ENCODE measurements at regions not wholly inside any gene's neighbourhood (a gene's known extent, or its start where the extent isn't known, plus 50 kb on each side); places are given as distances from the start of the nearest gene placed in this dataset.

GRCh38 chr3:46113608-46114007, 86.3 kb upstream of the XCR1 start:
- no peak for DNase-seq (ENCODE audit: low read depth, low spot score)

GRCh38 chr3:46112984-46113383, 85.7 kb upstream of the XCR1 start:
- no peak for DNase-seq (ENCODE audit: low read depth, low spot score)

GRCh38 chr3:46112296-46112695, 85.0 kb upstream of the XCR1 start:
- DNase-seq (ENCODE audit: low read depth, low spot score) = no peak

GRCh38 chr3:46110701-46111493, 83.6 kb upstream of the XCR1 start:
- peak; percentile 17 for DNase-seq (ENCODE audit: low read depth, low spot score)

GRCh38 chr3:46107682-46108081, 80.4 kb upstream of the XCR1 start:
- DNase-seq (ENCODE audit: low read depth, low spot score) = no peak

- DNase-seq (ENCODE audit: low read depth, low spot score) = no peak
Observed at GRCh38 chr3:46105306-46105919, 78.1 kb upstream of the XCR1 start.

GRCh38 chr3:46104706-46105105, 77.4 kb upstream of the XCR1 start:
- DNase-seq (ENCODE audit: low read depth, low spot score) = no peak

- DNase-seq (ENCODE audit: low read depth, low spot score) = no peak
Observed at GRCh38 chr3:46102780-46103130, 75.5 kb upstream of the XCR1 start.

GRCh38 chr3:46102059-46102779, 74.9 kb upstream of the XCR1 start:
- no peak for DNase-seq (ENCODE audit: low read depth, low spot score)

GRCh38 chr3:46100812-46101211, 73.5 kb upstream of the XCR1 start:
- DNase-seq (ENCODE audit: low read depth, low spot score) = no peak

- DNase-seq (ENCODE audit: low read depth, low spot score) = no peak
Observed at GRCh38 chr3:46098319-46098761, 71.1 kb upstream of the XCR1 start.

GRCh38 chr3:46097691-46098241, 70.5 kb upstream of the XCR1 start:
- DNase-seq (ENCODE audit: low read depth, low spot score) = no peak

- DNase-seq (ENCODE audit: low read depth, low spot score) = no peak
Observed at GRCh38 chr3:46096781-46097180, 69.5 kb upstream of the XCR1 start.

- no peak for DNase-seq (ENCODE audit: low read depth, low spot score)
Observed at GRCh38 chr3:46096336-46096735, 69.1 kb upstream of the XCR1 start.

- no peak for DNase-seq (ENCODE audit: low read depth, low spot score)
Observed at GRCh38 chr3:46095307-46095706, 68.0 kb upstream of the XCR1 start.

GRCh38 chr3:46094506-46094905, 67.2 kb upstream of the XCR1 start:
- DNase-seq (ENCODE audit: low read depth, low spot score) = no peak

- DNase-seq (ENCODE audit: low read depth, low spot score) = no peak
Observed at GRCh38 chr3:46093966-46094365, 66.7 kb upstream of the XCR1 start.

- no peak for DNase-seq (ENCODE audit: low read depth, low spot score)
Observed at GRCh38 chr3:46093327-46093942, 66.2 kb upstream of the XCR1 start.

GRCh38 chr3:46092702-46093080, 65.4 kb upstream of the XCR1 start:
- no peak for DNase-seq (ENCODE audit: low read depth, low spot score)

- no peak for DNase-seq (ENCODE audit: low read depth, low spot score)
Observed at GRCh38 chr3:46091741-46092701, 64.7 kb upstream of the XCR1 start.

- DNase-seq (ENCODE audit: low read depth, low spot score) = no peak
Observed at GRCh38 chr3:46091046-46091445, 63.8 kb upstream of the XCR1 start.
